22Rv1 (cell line): ENCODE measurements at regions not wholly inside any gene's neighbourhood (a gene's known extent, or its start where the extent isn't known, plus 50 kb on each side); places are given as distances from the start of the nearest gene placed in this dataset.

Experiments used
- ZFX ChIP-seq: fragments of 450-650 bp; IDR thresholded peaks from 2 replicates; pipeline ENCODE4 v1.6.1; 2017; ENCODE audit warnings: antibody characterized with exemption, borderline replicate concordance
- TF ChIP-seq, protein P1 (sequence below): fragments of 450-650 bp; IDR thresholded peaks from 2 replicates; pipeline ENCODE4 v1.5.1; 2017; ENCODE audit warnings: mild to moderate bottlenecking

DNA sequence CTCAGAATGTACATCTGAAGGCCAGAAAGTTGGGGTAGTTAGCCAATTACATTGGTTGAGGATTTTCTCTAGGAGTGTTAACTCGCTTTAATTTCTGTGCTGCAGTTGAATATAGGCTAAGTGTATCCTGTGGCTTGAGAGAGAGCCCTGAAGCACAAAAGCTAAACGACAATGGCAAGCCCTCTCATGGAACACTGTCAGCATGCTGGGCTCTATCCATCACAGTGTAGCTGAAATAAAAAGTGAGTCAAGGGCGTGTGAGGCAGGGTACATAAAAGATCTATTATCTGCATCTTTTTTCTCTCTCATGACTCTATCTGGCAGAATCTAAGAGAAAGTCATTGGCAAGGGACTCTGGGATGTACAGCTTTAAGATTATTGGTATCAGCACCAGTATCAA, 254.2 kb upstream of the GRIA1 start:
- TF ChIP-seq, protein P1, sequence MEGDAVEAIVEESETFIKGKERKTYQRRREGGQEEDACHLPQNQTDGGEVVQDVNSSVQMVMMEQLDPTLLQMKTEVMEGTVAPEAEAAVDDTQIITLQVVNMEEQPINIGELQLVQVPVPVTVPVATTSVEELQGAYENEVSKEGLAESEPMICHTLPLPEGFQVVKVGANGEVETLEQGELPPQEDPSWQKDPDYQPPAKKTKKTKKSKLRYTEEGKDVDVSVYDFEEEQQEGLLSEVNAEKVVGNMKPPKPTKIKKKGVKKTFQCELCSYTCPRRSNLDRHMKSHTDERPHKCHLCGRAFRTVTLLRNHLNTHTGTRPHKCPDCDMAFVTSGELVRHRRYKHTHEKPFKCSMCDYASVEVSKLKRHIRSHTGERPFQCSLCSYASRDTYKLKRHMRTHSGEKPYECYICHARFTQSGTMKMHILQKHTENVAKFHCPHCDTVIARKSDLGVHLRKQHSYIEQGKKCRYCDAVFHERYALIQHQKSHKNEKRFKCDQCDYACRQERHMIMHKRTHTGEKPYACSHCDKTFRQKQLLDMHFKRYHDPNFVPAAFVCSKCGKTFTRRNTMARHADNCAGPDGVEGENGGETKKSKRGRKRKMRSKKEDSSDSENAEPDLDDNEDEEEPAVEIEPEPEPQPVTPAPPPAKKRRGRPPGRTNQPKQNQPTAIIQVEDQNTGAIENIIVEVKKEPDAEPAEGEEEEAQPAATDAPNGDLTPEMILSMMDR = no peak
- no peak for TF ChIP-seq ZFX
